Neural cell (in vitro differentiated cells): ENCODE measurements at regions not wholly inside any gene's neighbourhood (a gene's known extent, or its start where the extent isn't known, plus 50 kb on each side); places are given as distances from the start of the nearest gene placed in this dataset.

Experiments used
- CTCF ChIP-seq: fragments of 450-650 bp; IDR thresholded peaks from 2 replicates; pipeline ENCODE4 v1.5.1; 2014; ENCODE audit warnings: antibody characterized with exemption, mild to moderate bottlenecking, moderate library complexity; ENCODE audit not compliant: poor library complexity, severe bottlenecking
- EZH2 ChIP-seq: fragments of 200-600, 300-800 bp; shearing (Covaris generic), sonication (generic); IDR thresholded peaks from 2 replicates; pipeline ENCODE4 v1.6.1; 2014; ENCODE audit warnings: antibody characterized with exemption, low read length, borderline replicate concordance, mild to moderate bottlenecking; ENCODE audit not compliant: insufficient read depth, poor library complexity, severe bottlenecking
- POLR2AphosphoS5 ChIP-seq: IDR thresholded peaks from 2 replicates; pipeline ENCODE4 v1.6.1; 2012
- TAF1 ChIP-seq: IDR thresholded peaks from 2 replicates; pipeline ENCODE4 v1.6.1; 2012; ENCODE audit warnings: low read depth
- TF ChIP-seq, protein P1 (sequence below): IDR thresholded peaks from 2 replicates; pipeline ENCODE4 v1.6.1; 2012; ENCODE audit warnings: borderline replicate concordance

DNA sequence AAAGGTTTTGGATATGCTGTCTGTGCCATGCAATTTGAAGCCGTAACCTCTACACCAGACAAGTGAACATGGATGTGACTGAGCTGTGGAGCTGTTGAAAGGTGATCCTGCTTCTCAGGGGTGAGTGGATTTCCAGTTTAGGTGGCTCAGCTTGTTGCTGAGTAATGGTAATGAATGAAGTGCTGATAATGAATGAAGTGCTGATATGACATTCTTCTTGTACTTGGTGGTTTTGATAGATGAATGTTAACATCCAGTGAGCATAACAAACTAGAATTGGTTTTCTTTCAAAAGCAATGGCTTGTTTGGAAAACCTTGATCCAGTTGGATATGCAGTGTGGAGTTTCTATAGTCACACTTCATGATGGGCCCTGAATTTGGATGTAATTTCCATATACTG is 89.7 kb upstream of the FZD8 start:
- TF ChIP-seq CTCF: no peak
- TF ChIP-seq, protein P1, sequence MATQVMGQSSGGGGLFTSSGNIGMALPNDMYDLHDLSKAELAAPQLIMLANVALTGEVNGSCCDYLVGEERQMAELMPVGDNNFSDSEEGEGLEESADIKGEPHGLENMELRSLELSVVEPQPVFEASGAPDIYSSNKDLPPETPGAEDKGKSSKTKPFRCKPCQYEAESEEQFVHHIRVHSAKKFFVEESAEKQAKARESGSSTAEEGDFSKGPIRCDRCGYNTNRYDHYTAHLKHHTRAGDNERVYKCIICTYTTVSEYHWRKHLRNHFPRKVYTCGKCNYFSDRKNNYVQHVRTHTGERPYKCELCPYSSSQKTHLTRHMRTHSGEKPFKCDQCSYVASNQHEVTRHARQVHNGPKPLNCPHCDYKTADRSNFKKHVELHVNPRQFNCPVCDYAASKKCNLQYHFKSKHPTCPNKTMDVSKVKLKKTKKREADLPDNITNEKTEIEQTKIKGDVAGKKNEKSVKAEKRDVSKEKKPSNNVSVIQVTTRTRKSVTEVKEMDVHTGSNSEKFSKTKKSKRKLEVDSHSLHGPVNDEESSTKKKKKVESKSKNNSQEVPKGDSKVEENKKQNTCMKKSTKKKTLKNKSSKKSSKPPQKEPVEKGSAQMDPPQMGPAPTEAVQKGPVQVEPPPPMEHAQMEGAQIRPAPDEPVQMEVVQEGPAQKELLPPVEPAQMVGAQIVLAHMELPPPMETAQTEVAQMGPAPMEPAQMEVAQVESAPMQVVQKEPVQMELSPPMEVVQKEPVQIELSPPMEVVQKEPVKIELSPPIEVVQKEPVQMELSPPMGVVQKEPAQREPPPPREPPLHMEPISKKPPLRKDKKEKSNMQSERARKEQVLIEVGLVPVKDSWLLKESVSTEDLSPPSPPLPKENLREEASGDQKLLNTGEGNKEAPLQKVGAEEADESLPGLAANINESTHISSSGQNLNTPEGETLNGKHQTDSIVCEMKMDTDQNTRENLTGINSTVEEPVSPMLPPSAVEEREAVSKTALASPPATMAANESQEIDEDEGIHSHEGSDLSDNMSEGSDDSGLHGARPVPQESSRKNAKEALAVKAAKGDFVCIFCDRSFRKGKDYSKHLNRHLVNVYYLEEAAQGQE: no peak
- TF ChIP-seq TAF1: no peak
- no peak for TF ChIP-seq POLR2AphosphoS5
- no peak for TF ChIP-seq EZH2
